Tibial nerve (tissue), 4 donors: ENCODE measurements at regions not wholly inside any gene's neighbourhood (a gene's known extent, or its start where the extent isn't known, plus 50 kb on each side); places are given as distances from the start of the nearest gene placed in this dataset.

Experiments
- EP300 ChIP-seq, 2 donors: sonication (generic); formaldehyde crosslinking; IDR thresholded peaks; one replicate each; pipeline ENCODE4 v1.6.1; 2017; ENCODE audit warnings: antibody characterized with exemption in 2 of 2, mild to moderate bottlenecking in 1 of 2
- POLR2A ChIP-seq, 2 donors: fragments of 450-650 bp; IDR thresholded peaks; one replicate each; pipeline ENCODE4 v1.6.1; 2017; ENCODE audit warnings: antibody characterized with exemption in 2 of 2, mild to moderate bottlenecking in 2 of 2, moderate library complexity in 2 of 2
- TF ChIP-seq, protein P1 (sequence below), 5 experiments: fragments of 200-600 bp in 3 of 5; fragments of 450-650 bp in 2 of 5; sonication (generic) in 3 of 5; IDR thresholded peaks; one replicate each; pipeline ENCODE4 v1.5.1; 2016 to 2019; ENCODE audit warnings: antibody characterized with exemption in 5 of 5, mild to moderate bottlenecking in 3 of 5, moderate library complexity in 2 of 5

DNA sequence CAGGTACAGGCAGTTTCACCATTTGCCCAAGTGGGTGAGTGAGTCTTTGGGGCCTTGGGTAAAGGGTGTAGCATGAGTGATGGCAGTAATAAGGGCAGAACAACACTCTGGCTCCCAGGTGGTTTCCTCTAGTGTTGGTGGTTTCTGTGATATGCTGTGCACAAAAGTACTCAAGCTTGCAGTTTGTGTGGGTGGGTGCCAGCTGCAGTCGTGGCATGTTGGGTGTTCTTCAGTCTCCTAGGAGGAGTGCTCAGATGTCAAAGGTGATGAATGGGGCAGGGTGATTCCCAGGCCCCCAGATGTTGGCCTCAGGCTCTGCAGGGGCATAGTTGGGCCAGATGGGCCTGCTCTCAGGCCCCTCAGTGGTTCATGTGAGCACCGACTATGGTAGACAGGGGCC is 166.1 kb upstream of the KLF8 start:
- TF ChIP-seq, protein P1, sequence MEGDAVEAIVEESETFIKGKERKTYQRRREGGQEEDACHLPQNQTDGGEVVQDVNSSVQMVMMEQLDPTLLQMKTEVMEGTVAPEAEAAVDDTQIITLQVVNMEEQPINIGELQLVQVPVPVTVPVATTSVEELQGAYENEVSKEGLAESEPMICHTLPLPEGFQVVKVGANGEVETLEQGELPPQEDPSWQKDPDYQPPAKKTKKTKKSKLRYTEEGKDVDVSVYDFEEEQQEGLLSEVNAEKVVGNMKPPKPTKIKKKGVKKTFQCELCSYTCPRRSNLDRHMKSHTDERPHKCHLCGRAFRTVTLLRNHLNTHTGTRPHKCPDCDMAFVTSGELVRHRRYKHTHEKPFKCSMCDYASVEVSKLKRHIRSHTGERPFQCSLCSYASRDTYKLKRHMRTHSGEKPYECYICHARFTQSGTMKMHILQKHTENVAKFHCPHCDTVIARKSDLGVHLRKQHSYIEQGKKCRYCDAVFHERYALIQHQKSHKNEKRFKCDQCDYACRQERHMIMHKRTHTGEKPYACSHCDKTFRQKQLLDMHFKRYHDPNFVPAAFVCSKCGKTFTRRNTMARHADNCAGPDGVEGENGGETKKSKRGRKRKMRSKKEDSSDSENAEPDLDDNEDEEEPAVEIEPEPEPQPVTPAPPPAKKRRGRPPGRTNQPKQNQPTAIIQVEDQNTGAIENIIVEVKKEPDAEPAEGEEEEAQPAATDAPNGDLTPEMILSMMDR (IDR thresholded peaks at IDR 0.05) = no peak
- TF ChIP-seq POLR2A (IDR thresholded peaks at IDR 0.05) (no peak), EP300 (IDR thresholded peaks at IDR 0.05) (no peak)
